Liver (tissue), 8 donors: ENCODE measurements at regions not wholly inside any gene's neighbourhood (a gene's known extent, or its start where the extent isn't known, plus 50 kb on each side); places are given as distances from the start of the nearest gene placed in this dataset.

Experiments used
- DNase-seq: peaks from one replicate; pipeline ENCODE4 v3.0.0-alpha.2; 2017; ENCODE audit warnings: low spot score
- H3K27ac ChIP-seq, 2 donors: one replicate each; pipeline ENCODE4 v1.7.0; 2013; ENCODE audit warnings: inconsistent platforms in 2 of 2, low read length in 2 of 2, control low read depth in 1 of 2, low read depth in 1 of 2, mild to moderate bottlenecking in 1 of 2
- H3K27me3 ChIP-seq, 4 donors: one replicate each; pipeline versions ENCODE4 v1.6.1 to v1.7.0; 2013; ENCODE audit warnings: low read length in 3 of 4, inconsistent platforms in 1 of 4, mild to moderate bottlenecking in 1 of 4, moderate library complexity in 1 of 4; ENCODE audit not compliant: control insufficient read depth in 4 of 4, insufficient read depth in 4 of 4
- H3K36me3 ChIP-seq, 4 donors: one replicate each; pipeline versions ENCODE4 v1.6.1 to v1.7.0; 2013; ENCODE audit warnings: low read length in 3 of 4, mild to moderate bottlenecking in 3 of 4, low read depth in 1 of 4, moderate library complexity in 1 of 4; ENCODE audit not compliant: control insufficient read depth in 4 of 4, insufficient read depth in 3 of 4
- H3K4me1 ChIP-seq, 4 donors: one replicate each; pipeline versions ENCODE4 v1.6.1 to v1.7.0; 2013; ENCODE audit warnings: low read length in 3 of 4, mild to moderate bottlenecking in 3 of 4, moderate library complexity in 1 of 4; ENCODE audit not compliant: control insufficient read depth in 4 of 4, insufficient read depth in 4 of 4
- H3K4me3 ChIP-seq, 3 donors: one replicate each; pipeline versions ENCODE4 v1.6.1 to v1.7.0; 2013; ENCODE audit warnings: low read length in 3 of 3, control low read depth in 1 of 3, low read depth in 1 of 3, mild to moderate bottlenecking in 1 of 3
- H3K9ac ChIP-seq, 2 donors: one replicate each; pipeline ENCODE4 v1.7.0; 2013; ENCODE audit warnings: low read length in 2 of 2, mild to moderate bottlenecking in 2 of 2, moderate library complexity in 2 of 2, control low read depth in 1 of 2, low read depth in 1 of 2
- H3K9me3 ChIP-seq, 4 donors: one replicate each; pipeline versions ENCODE4 v1.6.1 to v1.7.0; 2013; ENCODE audit warnings: low read length in 3 of 4; ENCODE audit not compliant: control insufficient read depth in 4 of 4
- ATF3 ChIP-seq: IDR thresholded peaks from 2 replicates; pipeline ENCODE4 v1.6.1; 2016; ENCODE audit warnings: antibody characterized with exemption
- CTCF ChIP-seq: fragments of 150-350 bp; IDR thresholded peaks from 2 replicates; pipeline ENCODE4 v1.5.1; 2017; ENCODE audit warnings: improper control_type of control experiment, low read depth, low read length; ENCODE audit not compliant: missing input control
- EGR1 ChIP-seq, 2 donors: IDR thresholded peaks; 2 replicates each; pipeline ENCODE4 v1.6.1; 2016 to 2018; ENCODE audit warnings: antibody characterized with exemption in 2 of 2, low read depth in 2 of 2
- FOXA1 ChIP-seq: IDR thresholded peaks from 2 replicates; pipeline ENCODE4 v1.6.1; 2016; ENCODE audit warnings: antibody characterized with exemption
- GABPA ChIP-seq, 2 donors: IDR thresholded peaks in 1 of 2; conservative IDR thresholded peaks in 1 of 2; 2 replicates each; pipeline ENCODE4 v1.6.1; 2016; ENCODE audit warnings: antibody characterized with exemption in 2 of 2, mild to moderate bottlenecking in 1 of 2, moderate library complexity in 1 of 2
- HNF4A ChIP-seq, 2 donors: conservative IDR thresholded peaks; 2 replicates each; pipeline ENCODE4 v1.6.1; 2016; ENCODE audit warnings: antibody characterized with exemption in 2 of 2, mild to moderate bottlenecking in 2 of 2
- HNF4G ChIP-seq: IDR thresholded peaks from 2 replicates; pipeline ENCODE4 v1.6.1; 2016; ENCODE audit warnings: antibody characterized with exemption
- JUND ChIP-seq, 2 donors: IDR thresholded peaks; 2 replicates each; pipeline ENCODE4 v1.6.1; 2016; ENCODE audit warnings: antibody characterized with exemption in 2 of 2
- MAX ChIP-seq: IDR thresholded peaks from 2 replicates; pipeline ENCODE4 v1.6.1; 2016; ENCODE audit warnings: antibody characterized with exemption
- RAD21 ChIP-seq, 2 donors: IDR thresholded peaks; 2 replicates each; pipeline ENCODE4 v1.6.1; 2016; ENCODE audit warnings: antibody characterized with exemption in 2 of 2, mild to moderate bottlenecking in 2 of 2
- REST ChIP-seq: IDR thresholded peaks from 2 replicates; pipeline ENCODE4 v1.6.1; 2016; ENCODE audit warnings: antibody characterized with exemption, mild to moderate bottlenecking
- RXRA ChIP-seq, 2 donors: IDR thresholded peaks; 2 replicates each; pipeline ENCODE4 v1.6.1; 2017 to 2018; ENCODE audit warnings: antibody characterized with exemption in 2 of 2, mild to moderate bottlenecking in 1 of 2
- TAF1 ChIP-seq: conservative IDR thresholded peaks from 2 replicates; pipeline ENCODE4 v1.6.1; 2016; ENCODE audit warnings: antibody characterized with exemption, mild to moderate bottlenecking
- YY1 ChIP-seq: IDR thresholded peaks from 2 replicates; pipeline ENCODE4 v1.6.1; 2016; ENCODE audit warnings: antibody characterized with exemption, mild to moderate bottlenecking
- ZBTB33 ChIP-seq: IDR thresholded peaks from 2 replicates; pipeline ENCODE4 v1.6.1; 2016; ENCODE audit warnings: antibody characterized with exemption
- WGBS: extraction: QIAGEN DNeasy Blood & Tissue Kit; methylation state at CpG from one replicate; pipeline ENCODE4 v1.1.7; 2013; 5-methylcytosine and 5-hydroxymethylcytosine counted together
- donor health status: healthy.
- donor health status: healthy.
- donor health status: healthy.
- donor health status: healthy.
- donor health status: healthy.

- Histone ChIP-seq H3K9me3 (no peaks in the 10 kb centered on the region), H3K9ac (no peak overlapping the region), H3K36me3 (no peaks in the 10 kb centered on the region), H3K27ac (no peak overlapping the region), H3K4me3 (no peak overlapping the region), H3K27me3 (no peaks in the 10 kb centered on the region), H3K4me1 (no peaks in the 10 kb centered on the region)
- no peak for TF ChIP-seq JUND (IDR thresholded peaks at IDR 0.05)
- TF ChIP-seq YY1: no peak
- no peak for TF ChIP-seq HNF4A (conservative IDR thresholded peaks at IDR 0.05)
- no peak for TF ChIP-seq CTCF
- no peak for TF ChIP-seq RXRA (IDR thresholded peaks at IDR 0.05)
- TF ChIP-seq GABPA (IDR thresholded peaks at IDR 0.05 in 1 of 2, conservative IDR thresholded peaks at IDR 0.05 in 1 of 2): no peak
- TF ChIP-seq ATF3: no peak
- no peak for TF ChIP-seq ZBTB33
- no peak for TF ChIP-seq REST
- no peak for TF ChIP-seq TAF1
- TF ChIP-seq MAX: no peak
- TF ChIP-seq EGR1 (IDR thresholded peaks at IDR 0.05; ENCODE audit: low read depth in 2 of 2): no peak
- DNase-seq: no peak
Observed at GRCh38 chr6:140736231-140736630, 1361.8 kb upstream of the CITED2 start.

- no peaks in the 10 kb centered on the region for H3K4me1 ChIP-seq
- H3K9ac ChIP-seq: no peak overlapping the region
- no peaks in the 10 kb centered on the region for H3K9me3 ChIP-seq
- 54% methylated on average over 2 of the region's 2 CpGs for WGBS
- H3K27ac ChIP-seq: no peak overlapping the region
- no peaks in the 10 kb centered on the region for H3K27me3 ChIP-seq
- H3K4me3 ChIP-seq: no peak overlapping the region
- no peak for DNase-seq
- no peaks in the 10 kb centered on the region for H3K36me3 ChIP-seq
- no peak for TF ChIP-seq RAD21 (IDR thresholded peaks at IDR 0.05)
- TF ChIP-seq FOXA1: no peak
- no peak for TF ChIP-seq HNF4G
- no peak for TF ChIP-seq EGR1 (IDR thresholded peaks at IDR 0.05; ENCODE audit: low read depth in 2 of 2)
- no peak for TF ChIP-seq YY1
- no peak for TF ChIP-seq CTCF
- TF ChIP-seq MAX: no peak
Observed at GRCh38 chr6:140732991-140733390, 1358.5 kb upstream of the CITED2 start.
